Ovary (tissue), 7 donors: ENCODE measurements at regions not wholly inside any gene's neighbourhood (a gene's known extent, or its start where the extent isn't known, plus 50 kb on each side); places are given as distances from the start of the nearest gene placed in this dataset.

Source experiments
- DNase-seq, 5 donors: peaks; one replicate each; pipeline ENCODE4 v3.0.0-alpha.2; 2019 to 2020
- H3K27ac ChIP-seq, 2 donors: fragments of 200-600 bp; one replicate each; pipeline versions ENCODE4 v1.5.1 to v1.8.0; 2019 to 2022
- H3K27me3 ChIP-seq: fragments of 200-600 bp; one replicate; pipeline ENCODE4 v1.8.0; 2022
- H3K36me3 ChIP-seq: fragments of 200-600 bp; sonication (generic); one replicate; pipeline ENCODE4 v1.5.1; 2019
- H3K4me1 ChIP-seq: one replicate; pipeline ENCODE4 v1.8.1; 2013; ENCODE audit warnings: mild to moderate bottlenecking, moderate library complexity; ENCODE audit not compliant: insufficient read depth
- H3K4me3 ChIP-seq: fragments of 200-600 bp; sonication (generic); one replicate; pipeline ENCODE4 v1.5.1; 2017
- H3K9me3 ChIP-seq, 2 donors: fragments of 200-600 bp in 1 of 2; sonication (generic) in 1 of 2; one replicate each; pipeline versions ENCODE4 v1.5.1 to v1.8.1; 2013 to 2019; ENCODE audit warnings: mild to moderate bottlenecking in 1 of 2, moderate library complexity in 1 of 2
- CTCF ChIP-seq, 3 donors: fragments of 450-650 bp in 2 of 3; fragments of 200-600 bp in 1 of 3; IDR thresholded peaks; one replicate each; pipeline versions ENCODE4 v1.5.1 to v1.8.0; 2016 to 2022; ENCODE audit warnings: antibody characterized with exemption in 3 of 3, mild to moderate bottlenecking in 1 of 3
- EP300 ChIP-seq: sonication (generic); formaldehyde crosslinking; IDR thresholded peaks from one replicate; pipeline ENCODE4 v1.6.1; 2017; ENCODE audit warnings: antibody characterized with exemption
- POLR2A ChIP-seq: fragments of 450-650 bp; IDR thresholded peaks from one replicate; pipeline ENCODE4 v1.6.1; 2017; ENCODE audit warnings: antibody characterized with exemption, mild to moderate bottlenecking, moderate library complexity
- WGBS, 3 donors: extraction: QIAGEN DNeasy Blood & Tissue Kit in 1 of 3; methylation state at CpG; one replicate each; pipeline versions ENCODE4 v1.1.5 to v1.1.7; 2013 to 2017; 5-methylcytosine and 5-hydroxymethylcytosine counted together
- intact Hi-C, 4 donors: fragments of 100-400 bp; cut with DNase I; formaldehyde crosslinking; loops; one replicate each; pipeline versions ENCODE4 v1.11.0 to v1.15.1; 2022 to 2023
- donor health status: DM: no; HTN: no; CAD: no; lungs with moderate emphysema.
- donor health status: DM: no; HTN: no; CAD: no.
- donor health status: Bipolar disorder and iron deficiency.
- donor health status: DM: no; HTN: no; CAD: no.
- donor health status: DM: yes; HTN: yes; CAD: no.

GRCh38 chr4:132284910-132285426 is 864.1 kb upstream of the PCDH10 start:
- Histone ChIP-seq H3K27me3 (no peaks in the 10 kb centered on the region), H3K9me3 (no peaks in the 10 kb centered on the region), H3K4me3 (no peak overlapping the region), H3K36me3 (no peaks in the 10 kb centered on the region), H3K27ac (no peak overlapping the region), H3K4me1 (no peaks in the 10 kb centered on the region)
- intact Hi-C loops: no loop called here
- TF ChIP-seq EP300 (no peak), POLR2A (no peak), CTCF (IDR thresholded peaks at IDR 0.05) (no peak)
- DNase-seq: no peak
- WGBS, 3 donors: 92 to 94% (median 94%) methylated on average over 1 of the region's 1 CpG

GRCh38 chr4:132297346-132297745 is 851.7 kb upstream of the PCDH10 start:
- 21 to 48% (median 25%) methylated on average over 1 of the region's 1 CpG for WGBS, 3 donors
- Histone ChIP-seq H3K9me3 (no peaks in the 10 kb centered on the region), H3K4me1 (no peaks in the 10 kb centered on the region), H3K27ac (no peak overlapping the region), H3K27me3 (no peaks in the 10 kb centered on the region), H3K4me3 (no peak overlapping the region), H3K36me3 (no peaks in the 10 kb centered on the region)
- intact Hi-C loops: no loop called here
- no peak for TF ChIP-seq CTCF (IDR thresholded peaks at IDR 0.05)
- TF ChIP-seq EP300: no peak
- no peak for TF ChIP-seq POLR2A
- DNase-seq: no peak

GRCh38 chr4:132299841-132300240 is 849.3 kb upstream of the PCDH10 start:
- WGBS, 3 donors: 9 to 48% (median 25%) methylated on average over 1 of the region's 1 CpG
- intact Hi-C loops: no loop called here

GRCh38 chr4:132312521-132312920 is 836.6 kb upstream of the PCDH10 start:
- DNase-seq: no peak
- Histone ChIP-seq H3K27me3 (no peaks in the 10 kb centered on the region), H3K36me3 (no peaks in the 10 kb centered on the region), H3K4me1 (no peaks in the 10 kb centered on the region), H3K27ac (no peak overlapping the region), H3K9me3 (no peaks in the 10 kb centered on the region), H3K4me3 (no peak overlapping the region)
- WGBS, 3 donors: 70 to 76% (median 71%) methylated on average over 2 of the region's 2 CpGs
- TF ChIP-seq POLR2A (no peak), EP300 (no peak), CTCF (IDR thresholded peaks at IDR 0.05) (no peak)
- intact Hi-C loops: no loop called here

More at GRCh38 chr4:132299841-132300240, 849.3 kb upstream of the PCDH10 start:
- no peak overlapping the region for H3K27ac ChIP-seq
- TF ChIP-seq EP300 (no peak), CTCF (IDR thresholded peaks at IDR 0.05) (no peak), POLR2A (no peak)
- no peaks in the 10 kb centered on the region for H3K27me3 ChIP-seq
- DNase-seq: no peak
- H3K4me3 ChIP-seq: no peak overlapping the region
- no peaks in the 10 kb centered on the region for H3K4me1 ChIP-seq
- no peaks in the 10 kb centered on the region for H3K36me3 ChIP-seq
- H3K9me3 ChIP-seq: no peaks in the 10 kb centered on the region
